Liver (tissue), 8 donors: ENCODE measurements at regions not wholly inside any gene's neighbourhood (a gene's known extent, or its start where the extent isn't known, plus 50 kb on each side); places are given as distances from the start of the nearest gene placed in this dataset.

ENCODE experiments used
- DNase-seq: peaks from one replicate; pipeline ENCODE4 v3.0.0-alpha.2; 2017; ENCODE audit warnings: low spot score
- H3K27ac ChIP-seq, 2 donors: one replicate each; pipeline ENCODE4 v1.7.0; 2013; ENCODE audit warnings: inconsistent platforms in 2 of 2, low read length in 2 of 2, control low read depth in 1 of 2, low read depth in 1 of 2, mild to moderate bottlenecking in 1 of 2
- H3K27me3 ChIP-seq, 4 donors: one replicate each; pipeline versions ENCODE4 v1.6.1 to v1.7.0; 2013; ENCODE audit warnings: low read length in 3 of 4, inconsistent platforms in 1 of 4, mild to moderate bottlenecking in 1 of 4, moderate library complexity in 1 of 4; ENCODE audit not compliant: control insufficient read depth in 4 of 4, insufficient read depth in 4 of 4
- H3K36me3 ChIP-seq, 4 donors: one replicate each; pipeline versions ENCODE4 v1.6.1 to v1.7.0; 2013; ENCODE audit warnings: low read length in 3 of 4, mild to moderate bottlenecking in 3 of 4, low read depth in 1 of 4, moderate library complexity in 1 of 4; ENCODE audit not compliant: control insufficient read depth in 4 of 4, insufficient read depth in 3 of 4
- H3K4me1 ChIP-seq, 4 donors: one replicate each; pipeline versions ENCODE4 v1.6.1 to v1.7.0; 2013; ENCODE audit warnings: low read length in 3 of 4, mild to moderate bottlenecking in 3 of 4, moderate library complexity in 1 of 4; ENCODE audit not compliant: control insufficient read depth in 4 of 4, insufficient read depth in 4 of 4
- H3K4me3 ChIP-seq, 3 donors: one replicate each; pipeline versions ENCODE4 v1.6.1 to v1.7.0; 2013; ENCODE audit warnings: low read length in 3 of 3, control low read depth in 1 of 3, low read depth in 1 of 3, mild to moderate bottlenecking in 1 of 3
- H3K9ac ChIP-seq, 2 donors: one replicate each; pipeline ENCODE4 v1.7.0; 2013; ENCODE audit warnings: low read length in 2 of 2, mild to moderate bottlenecking in 2 of 2, moderate library complexity in 2 of 2, control low read depth in 1 of 2, low read depth in 1 of 2
- H3K9me3 ChIP-seq, 4 donors: one replicate each; pipeline versions ENCODE4 v1.6.1 to v1.7.0; 2013; ENCODE audit warnings: low read length in 3 of 4; ENCODE audit not compliant: control insufficient read depth in 4 of 4
- CTCF ChIP-seq: fragments of 150-350 bp; IDR thresholded peaks from 2 replicates; pipeline ENCODE4 v1.5.1; 2017; ENCODE audit warnings: improper control_type of control experiment, low read depth, low read length; ENCODE audit not compliant: missing input control
- EGR1 ChIP-seq, 2 donors: IDR thresholded peaks; 2 replicates each; pipeline ENCODE4 v1.6.1; 2016 to 2018; ENCODE audit warnings: antibody characterized with exemption in 2 of 2, low read depth in 2 of 2
- FOXA1 ChIP-seq: IDR thresholded peaks from 2 replicates; pipeline ENCODE4 v1.6.1; 2016; ENCODE audit warnings: antibody characterized with exemption
- FOXA2 ChIP-seq: IDR thresholded peaks from 2 replicates; pipeline ENCODE4 v1.6.1; 2016; ENCODE audit warnings: antibody characterized with exemption
- GABPA ChIP-seq, 2 donors: IDR thresholded peaks in 1 of 2; conservative IDR thresholded peaks in 1 of 2; 2 replicates each; pipeline ENCODE4 v1.6.1; 2016; ENCODE audit warnings: antibody characterized with exemption in 2 of 2, mild to moderate bottlenecking in 1 of 2, moderate library complexity in 1 of 2
- HNF4A ChIP-seq, 2 donors: conservative IDR thresholded peaks; 2 replicates each; pipeline ENCODE4 v1.6.1; 2016; ENCODE audit warnings: antibody characterized with exemption in 2 of 2, mild to moderate bottlenecking in 2 of 2
- JUND ChIP-seq, 2 donors: IDR thresholded peaks; 2 replicates each; pipeline ENCODE4 v1.6.1; 2016; ENCODE audit warnings: antibody characterized with exemption in 2 of 2
- MAX ChIP-seq: IDR thresholded peaks from 2 replicates; pipeline ENCODE4 v1.6.1; 2016; ENCODE audit warnings: antibody characterized with exemption
- NR2F2 ChIP-seq: IDR thresholded peaks from 2 replicates; pipeline ENCODE4 v1.6.1; 2016; ENCODE audit warnings: antibody characterized with exemption
- RAD21 ChIP-seq, 2 donors: IDR thresholded peaks; 2 replicates each; pipeline ENCODE4 v1.6.1; 2016; ENCODE audit warnings: antibody characterized with exemption in 2 of 2, mild to moderate bottlenecking in 2 of 2
- REST ChIP-seq: IDR thresholded peaks from 2 replicates; pipeline ENCODE4 v1.6.1; 2016; ENCODE audit warnings: antibody characterized with exemption, mild to moderate bottlenecking
- RXRA ChIP-seq, 2 donors: IDR thresholded peaks; 2 replicates each; pipeline ENCODE4 v1.6.1; 2017 to 2018; ENCODE audit warnings: antibody characterized with exemption in 2 of 2, mild to moderate bottlenecking in 1 of 2
- SP1 ChIP-seq: IDR thresholded peaks from 2 replicates; pipeline ENCODE4 v1.6.1; 2018; ENCODE audit warnings: antibody characterized with exemption, mild to moderate bottlenecking
- TAF1 ChIP-seq: conservative IDR thresholded peaks from 2 replicates; pipeline ENCODE4 v1.6.1; 2016; ENCODE audit warnings: antibody characterized with exemption, mild to moderate bottlenecking
- YY1 ChIP-seq: IDR thresholded peaks from 2 replicates; pipeline ENCODE4 v1.6.1; 2016; ENCODE audit warnings: antibody characterized with exemption, mild to moderate bottlenecking
- ZBTB33 ChIP-seq: IDR thresholded peaks from 2 replicates; pipeline ENCODE4 v1.6.1; 2016; ENCODE audit warnings: antibody characterized with exemption
- WGBS: extraction: QIAGEN DNeasy Blood & Tissue Kit; methylation state at CpG from one replicate; pipeline ENCODE4 v1.1.7; 2013; 5-methylcytosine and 5-hydroxymethylcytosine counted together
- donor health status: healthy.
- donor health status: healthy.
- donor health status: healthy.
- donor health status: healthy.
- donor health status: healthy.

GRCh38 chr2:166609183-166609959 is 115.3 kb upstream of the SCN7A start:
- peaks cover 0 to 8% (median under 1%) of the 10 kb centered on the region in 4 donors for H3K27me3 ChIP-seq
- no peaks in the 10 kb centered on the region for H3K4me1 ChIP-seq
- H3K36me3 ChIP-seq: no peaks in the 10 kb centered on the region
- WGBS: 56% methylated on average over 24 of the region's 24 CpGs
- H3K4me3 ChIP-seq: no peak overlapping the region
- no peak for TF ChIP-seq REST
- TF ChIP-seq JUND (IDR thresholded peaks at IDR 0.05): no peak
- TF ChIP-seq HNF4A (conservative IDR thresholded peaks at IDR 0.05): no peak
- no peak for TF ChIP-seq EGR1 (IDR thresholded peaks at IDR 0.05; ENCODE audit: low read depth in 2 of 2)
- TF ChIP-seq RXRA (IDR thresholded peaks at IDR 0.05): no peak
- no peak for TF ChIP-seq NR2F2
- no peak for TF ChIP-seq TAF1
- TF ChIP-seq RAD21 (IDR thresholded peaks at IDR 0.05): no peak
- no peak for TF ChIP-seq FOXA1
- TF ChIP-seq YY1: no peak
- no peak for TF ChIP-seq MAX
- TF ChIP-seq SP1: no peak
- TF ChIP-seq CTCF: no peak
- no peak for TF ChIP-seq FOXA2
- no peak for TF ChIP-seq ZBTB33
- no peak for TF ChIP-seq GABPA (IDR thresholded peaks at IDR 0.05 in 1 of 2, conservative IDR thresholded peaks at IDR 0.05 in 1 of 2)
- DNase-seq: no peak
- H3K9ac ChIP-seq: no peak overlapping the region
- H3K9me3 ChIP-seq: no peaks in the 10 kb centered on the region
- no peak overlapping the region for H3K27ac ChIP-seq

- no peak for DNase-seq
- H3K4me3 ChIP-seq: no peak overlapping the region
- WGBS: 94% methylated on average over 2 of the region's 2 CpGs
These were observed 113.8 kb upstream of the SCN7A start for GRCh38 chr2:166607880-166608279.

More at GRCh38 chr2:166607880-166608279, 113.8 kb upstream of the SCN7A start:
- no peak for TF ChIP-seq NR2F2
- TF ChIP-seq HNF4A (conservative IDR thresholded peaks at IDR 0.05): no peak
- Histone ChIP-seq H3K9me3 (no peaks in the 10 kb centered on the region), H3K36me3 (no peaks in the 10 kb centered on the region), H3K9ac (no peak overlapping the region), H3K27ac (no peak overlapping the region), H3K4me1 (no peaks in the 10 kb centered on the region), H3K27me3 (peaks cover 0 to 8% (median under 1%) of the 10 kb centered on the region in 4 donors)
